ENCODE measurements at regions not wholly inside any gene's neighbourhood (a gene's known extent, or its start where the extent isn't known, plus 50 kb on each side); places are given as distances from the start of the nearest gene placed in this dataset.

DNA sequence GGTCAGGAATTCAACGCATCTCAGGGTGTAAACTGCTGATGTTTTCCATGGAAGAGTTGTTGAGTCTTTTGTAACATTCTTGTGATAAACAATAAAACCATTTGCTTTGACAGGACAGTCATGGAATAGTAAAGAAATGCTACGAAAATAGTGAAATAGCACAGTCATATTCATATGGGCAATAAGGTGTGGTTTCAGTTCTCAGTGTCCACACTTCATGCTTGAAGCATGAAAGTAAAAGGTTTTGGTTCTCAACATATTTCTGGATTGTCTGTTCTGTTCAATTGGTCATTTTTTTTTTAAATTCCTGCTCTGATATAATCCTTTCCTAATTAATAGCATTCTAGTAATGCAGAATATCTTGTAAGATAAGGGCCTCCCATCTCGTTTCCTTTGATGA, 467.6 kb upstream of the ZNF608 start:
- TF ChIP-seq YY1 (IDR thresholded peaks at IDR 0.05; ENCODE audit: insufficient read depth, insufficient read length) (no peak), ZNF274 (IDR thresholded peaks at IDR 0.05; ENCODE audit: low read depth, low read length) (no peak), SUZ12 (IDR thresholded peaks at IDR 0.05; ENCODE audit: extremely low read depth, insufficient read depth, insufficient read length) (no peak)
